Amniotic epithelial cell (primary cell): ENCODE measurements at regions not wholly inside any gene's neighbourhood (a gene's known extent, or its start where the extent isn't known, plus 50 kb on each side); places are given as distances from the start of the nearest gene placed in this dataset.
"Not testable (repeated sequence)": the region's sequence is repeated elsewhere in the genome, so short reads cannot be mapped to it uniquely, and the experiment has no call there.

Experiments used
- DNase-seq: peaks from one replicate; pipeline ENCODE4 v3.0.0-alpha.2; 2010; ENCODE audit warnings: low read depth

GRCh38 chr12:112711026-112711425, 80.5 kb upstream of the RPH3A start:
- DNase-seq = no peak

- no peak for DNase-seq
These were observed 80.0 kb upstream of the RPH3A start for GRCh38 chr12:112711507-112711906.

- DNase-seq = not testable (repeated sequence)
These were observed 78.8 kb upstream of the RPH3A start for GRCh38 chr12:112712751-112713150.

GRCh38 chr12:112713471-112713870, 78.1 kb upstream of the RPH3A start:
- DNase-seq = no peak

GRCh38 chr12:112714166-112714710, 77.3 kb upstream of the RPH3A start:
- no peak for DNase-seq

GRCh38 chr12:112716099-112717093, 75.2 kb upstream of the RPH3A start:
- DNase-seq = no peak

GRCh38 chr12:112728864-112729263, 62.7 kb upstream of the RPH3A start:
- no peak for DNase-seq

GRCh38 chr12:112734859-112735695, 56.5 kb upstream of the RPH3A start:
- no peak for DNase-seq

- DNase-seq = no peak
These were observed 53.0 kb upstream of the RPH3A start for GRCh38 chr12:112738531-112738930.

GRCh38 chr12:112740387-112740934, 51.1 kb upstream of the RPH3A start:
- no peak for DNase-seq

GRCh38 chr12:112741106-112741505, 50.4 kb upstream of the RPH3A start:
- DNase-seq = no peak
